Adrenal gland (tissue), 9 donors: ENCODE measurements at regions not wholly inside any gene's neighbourhood (a gene's known extent, or its start where the extent isn't known, plus 50 kb on each side); places are given as distances from the start of the nearest gene placed in this dataset.
A peak's percentile ranks its signal among the peaks of the same experiment; 100 is the strongest.

Experiments used
- DNase-seq, 7 donors: peaks; one replicate each; pipeline ENCODE4 v3.0.0-alpha.2; 2019 to 2020
- H3K27ac ChIP-seq, 5 donors: fragments of 200-600 bp; sonication (generic) in 4 of 5; 1 replicate in 3 of 5; 2 replicates in 2 of 5; pipeline versions ENCODE4 v1.5.1 to v1.8.0; 2016 to 2020; ENCODE audit warnings: mild to moderate bottlenecking in 1 of 5
- H3K27me3 ChIP-seq: fragments of 200-600 bp; 2 replicates; pipeline ENCODE4 v1.8.0; 2021
- H3K36me3 ChIP-seq, 2 donors: fragments of 200-600 bp; replicated peaks in 1 of 2; 1 replicate in 1 of 2; 2 replicates in 1 of 2; pipeline versions ENCODE4 v1.5.1 to v1.8.0; 2018 to 2022
- H3K4me1 ChIP-seq, 2 donors: fragments of 200-600 bp; replicated peaks in 1 of 2; 1 replicate in 1 of 2; 2 replicates in 1 of 2; pipeline versions ENCODE4 v1.5.1 to v1.8.0; 2018 to 2021
- H3K4me3 ChIP-seq, 4 donors: fragments of 200-600 bp; sonication (generic) in 3 of 4; one replicate each; pipeline ENCODE4 v1.5.1; 2016 to 2018
- H3K9me3 ChIP-seq, 3 donors: fragments of 200-600 bp; sonication (generic) in 1 of 3; replicated peaks in 1 of 3; 1 replicate in 2 of 3; 2 replicates in 1 of 3; pipeline versions ENCODE4 v1.5.1 to v1.8.0; 2016 to 2021
- CTCF ChIP-seq, 6 experiments: fragments of 450-650 bp in 4 of 6; fragments of 200-600 bp in 2 of 6; sonication (generic) in 1 of 6; IDR thresholded peaks; 1 replicate in 5 of 6; 2 replicates in 1 of 6; pipeline versions ENCODE4 v1.5.1 to v1.8.0; 2016 to 2021; ENCODE audit warnings: antibody characterized with exemption in 6 of 6, mild to moderate bottlenecking in 2 of 6, moderate library complexity in 1 of 6
- POLR2A ChIP-seq, 2 donors: fragments of 450-650 bp; IDR thresholded peaks; one replicate each; pipeline ENCODE4 v1.6.1; 2017; ENCODE audit warnings: antibody characterized with exemption in 2 of 2, mild to moderate bottlenecking in 2 of 2, moderate library complexity in 1 of 2
- WGBS, 4 donors: extraction: QIAGEN DNeasy Blood & Tissue Kit in 2 of 4; methylation state at CpG; one replicate each; pipeline versions ENCODE4 v1.1.5 to v1.1.7; 2013 to 2017; 5-methylcytosine and 5-hydroxymethylcytosine counted together
- intact Hi-C, 2 donors: fragments of 100-400 bp; cut with DNase I; formaldehyde crosslinking; loops; one replicate each; pipeline versions ENCODE4 v1.14.1 to v1.15.0; 2022 to 2023
- donor health status: healthy with polysubstance abuse.
- donor health status: Bipolar disorder and iron deficiency.
- donor health status: DM: yes; HTN: yes; CAD: no.
- donor health status: DM: no; HTN: no; CAD: no.
- donor health status: DM: no; HTN: no; CAD: no.

DNA sequence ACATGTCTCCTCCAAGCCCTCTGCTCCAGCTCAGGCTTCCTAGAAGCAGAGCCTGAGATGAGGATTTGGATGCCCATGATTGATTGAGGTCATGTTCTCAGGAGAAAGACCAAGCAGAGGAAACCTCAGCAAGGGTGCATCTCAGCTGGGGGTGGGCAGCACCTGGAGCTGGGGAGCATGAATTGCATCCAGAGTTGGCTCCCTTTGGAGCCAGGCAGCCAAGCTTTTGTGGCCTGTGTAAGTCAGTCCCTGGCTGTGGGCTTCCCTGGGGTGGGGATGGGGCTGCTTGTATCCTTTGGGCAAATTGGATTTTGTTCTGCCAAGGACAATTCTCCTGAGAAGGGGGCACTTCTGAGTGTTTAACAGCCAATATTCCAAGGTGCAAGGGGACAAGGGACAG is 91.5 kb upstream of the WASF3 start:
- Histone ChIP-seq H3K4me1 (no peaks in the 10 kb centered on the region), H3K27me3 (no peaks in the 10 kb centered on the region), H3K9me3 (no peaks in the 10 kb centered on the region), H3K27ac (peak overlapping the region in 1 of 5 donors; percentile 10), H3K36me3 (no peaks in the 10 kb centered on the region), H3K4me3 (no peak overlapping the region)
- intact Hi-C loops, result no loop called here
- DNase-seq, result no peak
- TF ChIP-seq POLR2A (IDR thresholded peaks at IDR 0.05) (no peak), CTCF (IDR thresholded peaks at IDR 0.05) (no peak)

- Histone ChIP-seq H3K9me3 (no peaks in the 10 kb centered on the region), H3K4me3 (no peak overlapping the region), H3K27me3 (no peaks in the 10 kb centered on the region), H3K36me3 (no peaks in the 10 kb centered on the region), H3K4me1 (no peaks in the 10 kb centered on the region), H3K27ac (no peak overlapping the region)
- intact Hi-C loops, result no loop called here
- DNase-seq, result no peak
- TF ChIP-seq POLR2A (IDR thresholded peaks at IDR 0.05) (no peak), CTCF (IDR thresholded peaks at IDR 0.05) (no peak)
- 52 to 64% (median 57%) methylated on average over 6 of the region's 6 CpGs for WGBS, 4 donors
Measured at GRCh38 chr13:26468265-26468801, 89.2 kb upstream of the WASF3 start.

DNA sequence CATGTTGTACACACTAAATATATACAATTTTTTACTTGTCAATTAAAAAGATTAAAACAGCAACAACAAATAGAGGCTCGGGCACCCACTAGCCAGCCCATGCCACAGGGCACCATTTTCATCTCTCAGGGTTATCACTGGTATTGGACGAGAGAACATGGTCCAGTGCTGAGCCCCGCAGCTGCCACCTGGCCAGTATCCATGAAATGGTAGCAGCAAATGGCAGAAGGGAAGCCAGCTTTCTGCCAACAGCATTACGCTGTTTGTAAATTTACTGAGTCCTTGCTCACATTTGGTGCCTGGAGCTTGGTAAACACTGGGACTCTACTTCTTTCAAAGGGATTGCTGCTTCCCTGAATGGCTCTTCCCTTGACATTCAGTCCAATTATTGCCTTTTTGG is 87.9 kb upstream of the WASF3 start:
- H3K36me3 ChIP-seq, result no peaks in the 10 kb centered on the region
- no peak overlapping the region for H3K4me3 ChIP-seq
- no peak overlapping the region for H3K27ac ChIP-seq
- WGBS, 4 donors, result 82 to 91% (median 86%) methylated on average over 4 of the region's 4 CpGs
- intact Hi-C loops, result no loop called here
- TF ChIP-seq POLR2A (IDR thresholded peaks at IDR 0.05) (no peak), CTCF (IDR thresholded peaks at IDR 0.05) (no peak)
- H3K4me1 ChIP-seq, result no peaks in the 10 kb centered on the region
- peak in 1 of 7 donors; percentile 25 for DNase-seq
- no peaks in the 10 kb centered on the region for H3K9me3 ChIP-seq
- H3K27me3 ChIP-seq, result no peaks in the 10 kb centered on the region

GRCh38 chr13:26471807-26472206 is 85.7 kb upstream of the WASF3 start:
- H3K4me3 ChIP-seq, result no peak overlapping the region
- no peaks in the 10 kb centered on the region for H3K27me3 ChIP-seq
- H3K27ac ChIP-seq, result no peak overlapping the region
- no peak for TF ChIP-seq POLR2A (IDR thresholded peaks at IDR 0.05)
- DNase-seq, result peak in 1 of 7 donors; percentile 48
- H3K9me3 ChIP-seq, result no peaks in the 10 kb centered on the region
- no peaks in the 10 kb centered on the region for H3K36me3 ChIP-seq
- H3K4me1 ChIP-seq, result no peaks in the 10 kb centered on the region
- intact Hi-C loops, result no loop called here
- WGBS, 4 donors, result 76 to 86% (median 79%) methylated on average over 8 of the region's 8 CpGs

GRCh38 chr13:26473571-26474230 is 83.8 kb upstream of the WASF3 start:
- peak in 1 of 7 donors; percentile 15 for DNase-seq
- WGBS, 4 donors, result 73 to 77% (median 74%) methylated on average over 5 of the region's 5 CpGs
- intact Hi-C loops, result no loop called here

More at GRCh38 chr13:26473571-26474230, 83.8 kb upstream of the WASF3 start:
- H3K27ac ChIP-seq, result no peak overlapping the region
- no peaks in the 10 kb centered on the region for H3K27me3 ChIP-seq
- no peaks in the 10 kb centered on the region for H3K36me3 ChIP-seq
- no peaks in the 10 kb centered on the region for H3K9me3 ChIP-seq
- H3K4me1 ChIP-seq, result no peaks in the 10 kb centered on the region
- no peak for TF ChIP-seq CTCF (IDR thresholded peaks at IDR 0.05)
- no peak for TF ChIP-seq POLR2A (IDR thresholded peaks at IDR 0.05)
- H3K4me3 ChIP-seq, result no peak overlapping the region
